DOHH2 (cell line): ENCODE measurements at regions not wholly inside any gene's neighbourhood (a gene's known extent, or its start where the extent isn't known, plus 50 kb on each side); places are given as distances from the start of the nearest gene placed in this dataset.

Source experiments
- H3F3A ChIP-seq: fragments of 200-600 bp; sonication (generic), shearing (Covaris generic); 2 replicates; pipeline ENCODE4 v1.6.0; 2016; ENCODE audit warnings: antibody characterized with exemption, mild to moderate bottlenecking; ENCODE audit not compliant: control insufficient read depth, insufficient read depth
- H3K27ac ChIP-seq: fragments of 200-600 bp; sonication (generic); 2 replicates; pipeline ENCODE4 v1.5.1; 2014; ENCODE audit warnings: low read depth, mild to moderate bottlenecking, low read length, moderate library complexity
- H3K27me3 ChIP-seq: fragments of 200-600 bp; sonication (generic); 2 replicates; pipeline ENCODE4 v1.6.1; 2014; ENCODE audit warnings: mild to moderate bottlenecking, low read length, mixed read lengths; ENCODE audit not compliant: control insufficient read depth
- H3K36me3 ChIP-seq: fragments of 200-600 bp; sonication (generic); 2 replicates; pipeline ENCODE4 v1.6.1; 2014; ENCODE audit warnings: mild to moderate bottlenecking, low read length, moderate library complexity, mixed read lengths; ENCODE audit not compliant: control insufficient read depth
- H3K4me1 ChIP-seq: fragments of 200-600 bp; sonication (generic); 2 replicates; pipeline ENCODE4 v1.6.1; 2014; ENCODE audit warnings: mild to moderate bottlenecking, low read length, mixed read lengths; ENCODE audit not compliant: control insufficient read depth
- H3K4me2 ChIP-seq: fragments of 200-600 bp; sonication (generic); 2 replicates; pipeline ENCODE4 v1.6.0; 2014; ENCODE audit warnings: mild to moderate bottlenecking, low read length, moderate library complexity
- H3K4me3 ChIP-seq: fragments of 200-600 bp; sonication (generic); 2 replicates; pipeline ENCODE4 v1.5.1; 2014; ENCODE audit warnings: mild to moderate bottlenecking, low read length, mixed read lengths
- H3K79me2 ChIP-seq: fragments of 200-600 bp; sonication (generic); 2 replicates; pipeline ENCODE4 v1.6.1; 2014; ENCODE audit warnings: mild to moderate bottlenecking, low read length, mixed read lengths; ENCODE audit not compliant: control insufficient read depth
- H3K9me2 ChIP-seq: fragments of 200-600 bp; sonication (generic); replicated peaks from 2 replicates; pipeline ENCODE4 v1.6.1; 2014; ENCODE audit warnings: mild to moderate bottlenecking, low read length, mixed read lengths; ENCODE audit not compliant: control insufficient read depth
- H3K9me3 ChIP-seq: fragments of 200-600 bp; sonication (generic); 2 replicates; pipeline ENCODE4 v1.6.1; 2014; ENCODE audit warnings: antibody characterized with exemption, low read length, mixed read lengths; ENCODE audit not compliant: control insufficient read depth, insufficient read depth
- H4K20me1 ChIP-seq: fragments of 200-600 bp; sonication (generic); 2 replicates; pipeline ENCODE4 v1.6.0; 2014; ENCODE audit warnings: low read depth, mild to moderate bottlenecking, antibody characterized with exemption, low read length, moderate library complexity; ENCODE audit not compliant: control insufficient read depth, insufficient read depth
- CTCF ChIP-seq: fragments of 200-600 bp; sonication (generic); IDR thresholded peaks from one replicate; pipeline ENCODE4 v1.5.1; 2014; ENCODE audit warnings: antibody characterized with exemption, mild to moderate bottlenecking, low read depth, low read length; ENCODE audit not compliant: poor library complexity, severe bottlenecking
- EZH2phosphoT487 ChIP-seq: fragments of 200-600 bp; sonication (generic); IDR thresholded peaks from 2 replicates; pipeline ENCODE4 v1.6.1; 2017; ENCODE audit warnings: borderline replicate concordance, mild to moderate bottlenecking, antibody characterized with exemption, low read length, moderate library complexity, mixed read lengths

DNA sequence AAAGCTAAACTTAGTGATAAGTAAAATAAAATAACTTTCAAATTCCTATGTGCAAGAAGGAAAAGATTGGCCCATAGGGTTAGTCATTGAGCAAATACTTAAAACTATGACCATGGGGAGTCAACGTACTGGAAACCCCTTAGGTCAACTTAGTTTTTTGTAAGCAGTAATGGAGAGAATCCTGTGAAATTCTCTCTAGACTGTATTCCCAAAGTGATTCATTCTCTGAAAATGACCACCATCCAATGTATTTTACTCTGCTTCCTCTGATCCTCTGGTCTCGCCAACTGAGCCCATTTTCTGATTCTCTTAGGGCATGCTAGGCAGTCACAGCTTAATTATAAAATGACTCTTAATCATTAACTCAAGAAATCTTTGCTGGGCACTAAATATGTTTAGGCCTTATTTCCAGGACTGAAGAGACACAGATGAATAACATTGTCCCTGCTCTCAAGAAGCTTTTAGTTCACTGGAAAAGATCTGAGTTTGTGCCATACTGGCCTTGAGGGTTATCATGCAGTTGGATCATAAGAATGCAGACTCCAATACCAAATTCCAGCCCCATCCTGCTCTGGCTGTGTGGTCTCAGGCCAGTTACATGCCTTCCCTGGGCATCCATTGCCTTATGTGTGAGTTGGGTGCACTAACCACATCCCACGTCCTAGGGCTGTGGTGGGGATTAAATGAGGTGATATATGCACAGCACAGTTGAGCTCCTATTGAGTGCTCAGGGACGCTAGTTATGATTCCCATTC, 732.4 kb downstream of the AACS start:
- Histone ChIP-seq H3K27ac (no peak overlapping the region), H3K9me2 (no peaks in the 10 kb centered on the region), H3F3A (no peaks in the 10 kb centered on the region), H3K27me3 (no peaks in the 10 kb centered on the region), H3K4me2 (no peak overlapping the region), H3K4me1 (no peaks in the 10 kb centered on the region), H4K20me1 (no peaks in the 10 kb centered on the region), H3K36me3 (no peaks in the 10 kb centered on the region), H3K4me3 (no peak overlapping the region), H3K79me2 (no peaks in the 10 kb centered on the region), H3K9me3 (no peaks in the 10 kb centered on the region)
- TF ChIP-seq EZH2phosphoT487: no peak
- no peak for TF ChIP-seq CTCF

GRCh38 chr12:125804660-125805059, 739.4 kb downstream of the AACS start:
- no peaks in the 10 kb centered on the region for H3K9me2 ChIP-seq
- no peaks in the 10 kb centered on the region for H3K27me3 ChIP-seq
- no peaks in the 10 kb centered on the region for H4K20me1 ChIP-seq
- H3F3A ChIP-seq: no peaks in the 10 kb centered on the region
- H3K27ac ChIP-seq: no peak overlapping the region
- no peaks in the 10 kb centered on the region for H3K4me1 ChIP-seq
- H3K4me2 ChIP-seq: no peak overlapping the region
- no peaks in the 10 kb centered on the region for H3K9me3 ChIP-seq
- no peaks in the 10 kb centered on the region for H3K79me2 ChIP-seq
- H3K36me3 ChIP-seq: no peaks in the 10 kb centered on the region
- H3K4me3 ChIP-seq: no peak overlapping the region
- TF ChIP-seq EZH2phosphoT487: no peak
- TF ChIP-seq CTCF: no peak

- no peaks in the 10 kb centered on the region for H3F3A ChIP-seq
- H3K79me2 ChIP-seq: no peaks in the 10 kb centered on the region
- H3K9me2 ChIP-seq: no peaks in the 10 kb centered on the region
- no peaks in the 10 kb centered on the region for H4K20me1 ChIP-seq
- no peaks in the 10 kb centered on the region for H3K9me3 ChIP-seq
- no peaks in the 10 kb centered on the region for H3K4me1 ChIP-seq
- no peaks in the 10 kb centered on the region for H3K27me3 ChIP-seq
- H3K4me2 ChIP-seq: no peak overlapping the region
- H3K27ac ChIP-seq: no peak overlapping the region
- no peaks in the 10 kb centered on the region for H3K36me3 ChIP-seq
- no peak overlapping the region for H3K4me3 ChIP-seq
- TF ChIP-seq CTCF (no peak), EZH2phosphoT487 (no peak)
Measured at GRCh38 chr12:125824276-125824675, 759.0 kb downstream of the AACS start.
